GM20431 (cell line): ENCODE measurements at regions not wholly inside any gene's neighbourhood (a gene's known extent, or its start where the extent isn't known, plus 50 kb on each side); places are given as distances from the start of the nearest gene placed in this dataset.
"Not testable (repeated sequence)": the region's sequence is repeated elsewhere in the genome, so short reads cannot be mapped to it uniquely, and the experiment has no call there.

Experiments used
- in situ Hi-C: fragments of 300-500 bp; cut with MseI, MboI; formaldehyde crosslinking; loops from one replicate; pipeline ENCODE4 v1.15.0; 2020; ENCODE audit warnings: low sequenced_read_pairs; ENCODE audit not compliant: unreplicated experiment

DNA sequence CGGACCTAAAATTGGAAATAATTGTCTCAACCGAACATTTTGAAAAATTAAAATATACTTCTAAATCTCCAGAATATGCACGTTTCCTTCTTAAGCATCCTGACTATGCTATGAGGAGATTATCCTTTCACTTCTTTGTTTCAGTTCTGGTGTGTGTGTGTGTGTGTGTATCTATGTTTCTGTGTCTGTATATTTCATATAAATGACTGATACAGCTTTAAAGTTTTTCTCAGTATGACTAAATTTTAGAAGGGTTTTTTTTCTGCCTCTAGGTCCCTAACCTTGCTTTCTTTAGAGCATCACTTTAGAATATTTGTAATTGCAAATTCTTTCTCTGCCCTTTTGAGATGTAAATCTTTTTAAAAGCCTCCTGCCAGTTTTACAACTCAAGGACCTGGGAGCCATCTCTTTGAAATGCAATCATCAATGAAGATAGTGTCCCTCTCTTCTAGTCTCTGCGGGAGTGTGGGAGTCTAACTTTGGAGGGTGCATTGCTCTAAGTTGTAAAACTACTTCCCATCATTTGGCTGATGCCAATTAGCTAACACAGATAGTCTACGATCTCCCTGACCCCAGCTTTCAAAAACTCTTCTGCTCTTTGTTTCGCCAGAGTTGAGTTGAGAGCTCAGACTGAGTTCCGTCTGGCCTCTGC, 782.0 kb upstream of the ZWINT start:
- in situ Hi-C loops, result no loop called here

- in situ Hi-C loops, result no loop called here
Measured at GRCh38 chr10:57141708-57142107, 780.6 kb upstream of the ZWINT start.

DNA sequence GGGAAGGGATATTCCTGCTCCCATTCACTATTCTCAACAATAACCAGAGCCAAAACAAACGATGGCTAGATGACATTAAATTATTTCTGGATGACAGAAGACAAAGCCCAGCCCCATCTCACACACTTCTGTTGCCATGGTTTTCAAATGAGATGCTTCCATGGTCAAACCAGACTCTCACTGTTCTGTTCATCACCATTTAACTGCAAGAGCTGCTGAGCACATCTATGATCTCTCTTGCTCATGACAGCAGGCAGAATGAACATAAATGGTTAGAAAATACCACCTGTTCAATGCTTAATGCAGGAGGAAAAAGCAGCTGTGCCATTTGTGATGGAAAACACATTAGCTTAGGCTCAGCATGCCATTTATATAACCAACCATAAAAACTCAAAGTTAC, 758.6 kb upstream of the ZWINT start:
- in situ Hi-C loops, result no loop called here

GRCh38 chr10:57113545-57113944, 752.5 kb upstream of the ZWINT start:
- in situ Hi-C loops, result no loop called here

- in situ Hi-C loops, result no loop called here
Measured at GRCh38 chr10:57102236-57102635, 741.2 kb upstream of the ZWINT start.

GRCh38 chr10:57098146-57098545, 737.1 kb upstream of the ZWINT start:
- in situ Hi-C loops, result no loop called here

DNA sequence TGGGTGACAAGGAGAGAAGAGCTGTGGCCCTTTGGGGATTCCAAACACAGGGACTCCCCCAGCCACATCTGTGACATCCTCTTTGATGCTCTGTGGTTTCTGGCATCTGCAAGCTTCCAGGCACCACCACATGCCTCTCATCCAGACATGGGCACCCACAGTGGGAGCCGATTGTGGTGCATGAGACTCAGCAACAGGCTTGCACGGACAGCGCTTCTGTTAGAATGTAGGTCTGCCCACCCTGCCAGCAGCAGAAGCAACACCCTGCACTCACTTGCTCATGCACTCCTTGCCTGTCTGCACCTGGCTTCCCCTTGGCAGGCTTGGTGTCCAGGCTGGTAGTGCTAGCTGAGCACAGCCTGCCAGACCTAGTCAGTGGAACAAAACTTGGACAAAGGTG, 735.0 kb upstream of the ZWINT start:
- in situ Hi-C loops, result no loop called here

- in situ Hi-C loops, result no loop called here
Measured at GRCh38 chr10:57094965-57095364, 733.9 kb upstream of the ZWINT start.

GRCh38 chr10:57094083-57094482, 733.0 kb upstream of the ZWINT start:
- in situ Hi-C loops, result no loop called here

DNA sequence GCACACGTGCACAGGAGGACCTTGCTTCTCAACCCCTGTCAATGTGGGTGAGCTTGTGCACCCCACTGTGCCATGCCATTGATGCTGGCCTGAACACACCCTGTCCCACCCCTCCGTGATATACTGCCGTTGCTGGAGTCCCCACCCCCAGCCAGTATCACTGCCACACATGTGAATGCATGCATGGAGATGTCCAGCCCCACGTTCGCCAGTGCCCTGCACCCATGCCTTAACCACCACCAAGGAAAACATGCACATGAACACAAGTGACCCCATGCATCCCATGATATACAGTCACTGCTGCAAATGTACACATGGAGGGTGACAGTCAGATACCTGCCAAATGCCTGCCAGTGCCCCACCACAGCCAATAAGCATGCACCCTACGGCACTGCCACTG, 692.5 kb upstream of the ZWINT start:
- in situ Hi-C loops, result no loop called here

DNA sequence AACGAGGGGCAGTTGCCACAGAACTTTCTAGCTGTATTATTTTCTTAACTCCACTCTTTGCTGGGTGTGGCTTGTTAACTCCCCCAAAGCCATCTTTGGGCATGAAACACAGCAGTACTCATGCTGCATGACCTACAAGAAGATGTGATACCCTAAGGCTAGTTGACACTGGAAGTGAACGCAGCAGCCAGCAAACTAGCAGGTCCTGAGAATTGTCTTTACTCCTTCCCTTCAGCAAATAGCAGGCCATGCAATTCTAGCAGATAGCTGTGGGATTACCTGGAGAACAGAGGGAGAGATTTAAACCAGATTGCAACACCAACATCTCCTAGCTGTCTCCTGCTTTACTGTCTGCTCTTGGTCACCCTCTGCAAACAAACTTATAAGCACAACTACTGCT, 688.0 kb upstream of the ZWINT start:
- in situ Hi-C loops, result no loop called here

- in situ Hi-C loops, result no loop called here
Measured at GRCh38 chr10:57038531-57038930, 677.5 kb upstream of the ZWINT start.

DNA sequence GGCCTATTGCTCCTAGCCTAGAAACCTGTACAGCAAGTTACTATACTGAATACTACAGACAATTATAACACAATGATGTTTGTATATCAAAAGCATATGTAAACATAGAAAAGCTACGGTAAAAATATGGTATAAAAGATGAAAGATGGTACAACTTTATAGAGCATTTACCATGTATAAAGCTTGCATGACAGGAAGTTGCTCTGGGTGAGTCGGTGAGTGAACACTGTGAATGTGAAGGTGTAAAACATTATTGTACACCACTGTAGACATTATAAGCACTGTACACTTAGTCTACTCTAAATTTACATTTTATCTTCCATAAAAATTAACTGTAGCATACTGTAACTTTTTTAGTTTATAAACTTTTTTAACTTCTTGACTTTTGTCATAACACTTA, 674.3 kb upstream of the ZWINT start:
- in situ Hi-C loops, result no loop called here

- in situ Hi-C loops, result not testable (repeated sequence)
Measured at GRCh38 chr10:57032301-57032700, 671.2 kb upstream of the ZWINT start.

DNA sequence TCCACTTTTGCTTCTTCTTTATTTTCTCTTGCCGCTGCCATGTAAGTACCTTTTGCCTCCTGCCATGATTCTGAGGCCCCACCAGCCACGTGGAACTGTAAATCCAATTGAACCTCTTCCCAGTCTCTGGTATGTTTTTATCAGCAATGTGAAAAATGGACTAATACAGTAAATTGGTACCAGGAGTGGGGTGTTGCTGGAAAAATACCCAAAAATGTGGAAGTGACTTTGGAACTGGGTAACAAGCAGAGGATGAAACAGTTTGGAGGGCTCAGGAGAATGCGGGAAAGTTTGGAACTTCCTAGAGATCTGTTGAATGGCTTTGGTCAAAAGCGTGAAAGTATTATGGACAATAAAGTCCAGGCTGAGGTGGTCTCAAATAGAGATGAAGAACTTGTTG, 670.3 kb upstream of the ZWINT start:
- in situ Hi-C loops, result no loop called here

- in situ Hi-C loops, result no loop called here
Measured at GRCh38 chr10:57026307-57026706, 665.2 kb upstream of the ZWINT start.

- in situ Hi-C loops, result no loop called here
Measured at GRCh38 chr10:57023626-57024025, 662.6 kb upstream of the ZWINT start.

GRCh38 chr10:57018452-57018851, 657.4 kb upstream of the ZWINT start:
- in situ Hi-C loops, result no loop called here

DNA sequence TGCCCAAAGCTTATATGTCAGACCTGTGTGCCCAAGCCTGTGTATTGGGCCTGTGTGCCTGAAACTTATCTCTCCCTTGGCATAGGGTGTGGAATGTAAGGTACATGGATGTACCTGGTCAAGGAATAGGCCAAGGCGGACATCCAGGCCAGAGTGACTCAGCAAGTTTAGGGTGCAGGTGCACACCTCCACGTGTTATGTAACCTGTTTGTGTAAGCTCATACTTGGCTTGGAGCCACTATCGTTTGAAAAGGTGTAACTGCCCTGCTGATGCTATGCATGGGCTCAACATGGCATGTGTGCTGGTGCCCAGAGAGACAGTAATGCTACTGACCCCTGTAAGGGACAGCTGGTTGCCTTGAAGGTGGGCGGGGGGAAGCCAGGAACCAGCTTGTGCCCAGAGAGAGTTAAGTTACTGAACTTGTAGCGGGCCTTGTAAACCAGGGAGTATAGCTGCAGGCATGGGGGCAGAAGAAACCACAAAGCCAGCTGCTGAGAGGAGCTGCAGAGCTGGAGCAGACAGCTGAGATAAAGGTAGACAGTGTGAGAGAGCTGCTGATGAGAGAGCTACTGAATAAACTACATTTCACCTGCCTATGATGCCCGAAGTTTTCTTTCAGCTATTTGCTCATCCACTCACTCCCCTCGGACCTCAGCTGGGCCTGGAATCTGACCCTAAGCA, 656.4 kb upstream of the ZWINT start:
- in situ Hi-C loops, result no loop called here

GRCh38 chr10:57015595-57016318, 654.7 kb upstream of the ZWINT start:
- in situ Hi-C loops, result no loop called here

DNA sequence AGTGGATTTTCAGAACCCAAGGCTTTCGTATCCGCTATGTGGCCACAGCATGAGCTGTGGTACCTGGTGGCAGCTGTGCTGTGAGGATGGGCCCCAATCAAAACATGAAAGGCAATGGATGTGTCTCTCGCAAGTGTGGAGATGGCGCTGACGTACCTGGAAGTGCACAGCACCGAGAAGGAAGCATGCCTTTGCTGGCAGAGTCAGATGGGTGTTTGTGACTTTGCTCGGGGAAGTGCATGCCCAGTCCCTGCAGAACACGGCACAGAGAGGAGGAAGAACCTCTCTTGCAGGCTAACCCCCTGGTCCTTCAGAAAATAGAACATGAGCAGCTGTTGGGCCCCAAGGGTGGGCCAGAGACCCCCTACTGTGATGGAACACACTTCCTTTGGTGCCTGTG, 654.1 kb upstream of the ZWINT start:
- in situ Hi-C loops, result no loop called here
